GM19468 (cell line): ENCODE measurements at regions not wholly inside any gene's neighbourhood (a gene's known extent, or its start where the extent isn't known, plus 50 kb on each side); places are given as distances from the start of the nearest gene placed in this dataset.

Source experiments
- ATAC-seq: cut with Tn5 transposase; IDR thresholded peaks from one replicate; pipeline ENCODE4 v1.9.1; 2021; ENCODE audit warnings: mild to moderate bottlenecking, moderate library complexity, moderate number of reproducible peaks; ENCODE audit not compliant: unreplicated experiment; ENCODE audit errors: extremely low read depth

DNA sequence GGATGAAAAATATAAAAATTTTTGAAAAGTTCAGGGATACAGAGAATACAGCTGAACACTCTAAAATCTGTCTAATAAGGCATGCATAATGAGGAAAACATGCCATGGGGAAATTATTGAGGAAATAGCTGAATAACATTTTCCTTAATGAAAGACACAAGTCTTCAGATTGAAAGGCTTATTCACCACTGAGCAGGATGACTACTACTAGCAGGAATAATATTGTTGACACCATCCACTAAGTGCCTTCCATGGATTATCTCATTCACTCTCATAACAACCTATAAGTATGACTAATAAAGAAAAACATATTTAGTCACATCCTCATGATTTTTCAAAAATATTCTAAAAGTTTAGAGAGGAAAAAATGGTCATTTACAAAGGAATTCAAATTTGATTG, 96.7 kb upstream of the FER start:
- ATAC-seq = no peak

DNA sequence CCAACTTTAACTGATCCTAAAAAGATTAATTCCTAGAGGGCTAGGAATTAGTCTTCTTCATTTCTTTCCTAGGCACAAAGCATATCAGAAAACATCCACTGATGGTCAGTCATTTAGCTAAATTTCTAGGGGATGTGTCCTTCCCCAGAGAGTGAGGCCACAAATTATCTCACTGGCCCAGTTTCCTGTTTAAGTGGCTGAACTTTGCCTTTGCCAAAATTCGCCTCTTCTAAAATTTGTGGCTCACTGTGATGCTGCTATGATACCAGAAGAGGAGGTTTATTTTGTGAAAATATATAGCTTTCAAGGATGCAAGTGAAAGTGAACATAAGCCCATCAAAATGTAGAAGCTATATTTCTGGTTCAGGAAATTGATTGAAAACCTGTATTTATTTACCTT, 98.1 kb upstream of the FER start:
- no peak for ATAC-seq

DNA sequence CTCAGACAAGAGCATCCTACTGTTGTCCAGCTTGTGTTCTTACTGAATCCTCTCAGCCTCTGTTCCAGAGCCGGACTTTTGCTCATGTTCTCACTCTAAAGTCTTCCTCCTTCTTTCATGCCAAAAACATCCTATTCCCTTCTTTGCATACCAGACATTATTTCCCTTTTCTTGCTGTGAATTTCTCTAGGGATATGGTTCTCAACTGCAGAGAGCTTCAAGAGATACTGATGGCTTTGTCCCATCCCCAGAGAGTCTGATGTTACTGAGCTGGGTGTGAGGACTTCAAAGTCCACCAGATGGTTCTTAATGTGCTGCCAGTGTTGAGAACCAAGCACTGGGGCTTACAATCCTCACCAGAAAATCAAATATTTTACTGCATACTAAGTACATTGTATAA, 98.6 kb upstream of the FER start:
- no peak for ATAC-seq

DNA sequence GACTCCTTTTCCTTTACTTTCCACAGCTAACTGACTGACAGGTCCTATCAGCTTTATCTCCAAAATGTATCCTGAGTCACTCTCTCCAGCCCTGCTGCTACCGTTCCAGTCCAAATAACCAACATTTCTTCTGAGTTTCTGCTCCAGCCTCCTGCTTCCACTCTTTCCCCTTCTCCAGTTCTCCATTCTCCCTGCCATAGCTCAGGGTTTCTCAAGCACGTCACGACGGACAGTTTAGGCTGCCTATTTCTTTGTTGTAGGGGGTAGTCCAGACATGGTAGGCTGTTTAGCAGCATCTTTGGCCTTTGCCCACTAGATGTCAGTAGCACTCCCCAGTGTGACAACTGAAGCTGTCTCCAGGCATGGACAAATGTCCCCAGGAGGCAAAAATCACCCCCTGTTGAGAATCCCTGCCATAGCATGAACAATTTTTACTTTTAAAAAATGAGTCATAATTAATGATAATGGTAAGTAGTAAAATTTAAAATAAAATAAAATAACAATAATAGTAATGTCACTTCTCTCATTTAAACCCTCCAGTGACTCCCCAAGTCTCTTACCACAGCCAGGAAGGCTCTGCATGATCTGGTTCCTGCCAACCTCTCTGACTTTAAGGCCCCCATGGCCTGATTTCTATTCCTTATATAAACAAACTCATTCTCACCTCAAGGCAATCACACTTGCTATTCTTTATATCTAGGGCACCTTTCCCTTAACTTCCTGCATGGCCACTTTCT, 105.4 kb upstream of the FER start:
- ATAC-seq = peak; percentile 99

DNA sequence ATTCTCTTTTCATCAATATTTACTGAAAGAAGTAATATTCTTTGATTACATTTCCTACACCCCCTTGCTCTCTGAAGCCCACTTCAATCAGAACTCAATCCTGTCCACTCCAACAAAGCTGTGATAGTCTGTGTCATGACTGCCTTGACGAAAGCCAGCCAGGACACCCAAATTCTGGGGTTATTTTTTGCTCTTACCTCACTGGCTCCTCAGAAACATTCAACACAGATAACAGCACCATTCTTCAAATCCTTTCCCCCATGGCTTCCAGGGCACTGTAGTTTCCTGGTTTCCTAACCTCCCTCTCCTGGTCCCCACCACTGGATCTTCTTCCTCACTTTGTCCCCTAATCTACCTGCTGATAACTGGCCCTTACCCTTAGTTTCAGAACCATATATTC, 106.1 kb upstream of the FER start:
- ATAC-seq = no peak

DNA sequence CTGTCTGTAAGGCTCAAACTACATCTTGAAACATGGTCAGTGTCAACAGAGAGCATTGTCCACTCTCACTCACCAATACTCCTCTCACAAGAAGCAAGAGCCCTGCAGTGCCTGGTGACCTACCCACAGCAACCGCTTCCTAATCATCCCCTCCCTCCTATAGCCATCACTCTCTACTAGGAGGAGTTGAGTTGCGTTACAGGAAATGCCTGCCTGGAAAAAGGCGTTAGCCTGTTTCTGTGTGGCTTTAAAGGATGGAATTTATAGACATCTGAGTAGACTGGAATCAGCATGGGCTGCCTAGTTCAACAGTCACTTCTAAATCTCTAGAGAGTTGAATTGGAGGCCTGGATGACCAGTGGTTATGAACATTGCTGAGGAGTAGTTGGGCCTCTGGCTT, 108.3 kb upstream of the FER start:
- ATAC-seq = no peak

DNA sequence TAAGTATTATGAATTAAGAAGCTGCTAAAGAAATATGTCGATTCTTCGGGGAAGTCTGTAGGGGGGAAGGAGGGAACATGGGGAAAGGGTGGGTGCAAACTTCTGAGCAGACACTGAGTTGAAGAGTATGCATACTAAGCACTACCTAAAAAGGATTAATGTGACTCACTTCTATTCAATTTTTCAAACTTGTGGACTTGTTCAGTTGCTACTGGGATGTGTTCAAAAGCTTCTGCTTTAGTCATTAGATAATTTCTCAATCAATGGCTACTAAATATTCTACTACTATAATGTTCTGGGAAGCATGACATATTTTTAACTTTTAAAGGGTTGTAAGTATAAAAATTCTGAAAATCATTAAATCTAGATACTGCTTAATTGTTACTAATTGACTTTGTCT, 109.7 kb upstream of the FER start:
- ATAC-seq = no peak

DNA sequence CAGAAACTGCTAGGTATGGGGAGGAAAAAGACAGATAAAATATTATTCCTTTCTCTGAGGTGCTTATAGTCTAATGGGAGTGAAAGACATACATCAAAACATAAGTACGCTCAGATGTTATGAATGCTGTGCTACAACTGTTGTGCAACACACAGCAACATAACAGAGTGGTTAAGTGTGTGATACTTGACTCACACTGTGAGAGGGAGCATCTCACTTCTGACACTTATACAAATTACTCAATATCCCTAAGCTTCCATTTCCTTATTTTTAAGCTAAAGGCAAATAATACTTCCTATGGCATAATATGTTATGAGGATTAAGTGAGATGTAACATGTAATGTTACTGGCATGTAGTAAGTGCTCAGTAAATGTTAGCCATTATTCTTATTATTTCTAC, 110.6 kb upstream of the FER start:
- ATAC-seq = no peak

DNA sequence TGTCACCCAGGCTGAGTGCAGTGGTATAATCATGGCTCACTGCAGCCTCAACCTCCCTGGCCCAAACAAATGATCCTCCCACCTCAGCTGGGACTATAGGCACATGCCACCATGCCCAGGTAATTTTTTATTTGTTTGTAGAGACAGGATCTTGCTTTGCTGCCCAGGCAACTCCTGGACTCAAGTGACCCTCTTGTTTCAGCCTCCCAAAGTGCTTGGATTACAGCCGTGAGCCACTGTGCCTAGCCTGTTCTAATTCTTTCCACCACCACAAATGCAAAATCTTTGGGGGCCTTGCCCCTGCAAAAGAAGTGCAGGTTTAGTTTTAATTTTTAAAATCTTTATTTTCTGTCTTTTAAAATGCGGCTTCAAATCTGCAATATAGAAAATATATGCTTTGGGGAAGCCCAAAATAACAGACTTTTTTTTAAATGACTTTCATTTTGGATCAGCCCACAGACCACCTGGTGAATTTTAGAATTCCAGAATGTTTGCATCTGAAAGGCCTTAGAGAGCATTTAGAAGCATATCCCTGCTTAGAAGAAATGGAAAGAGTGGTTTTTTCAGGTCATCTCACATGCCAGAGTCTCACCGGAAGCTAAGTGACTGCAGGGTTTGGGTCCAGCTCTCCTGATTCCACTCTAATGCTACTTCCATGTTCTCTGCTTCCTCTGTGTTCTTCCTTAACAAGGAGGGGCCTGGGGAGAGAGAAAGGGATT, 111.4 kb upstream of the FER start:
- ATAC-seq = no peak

DNA sequence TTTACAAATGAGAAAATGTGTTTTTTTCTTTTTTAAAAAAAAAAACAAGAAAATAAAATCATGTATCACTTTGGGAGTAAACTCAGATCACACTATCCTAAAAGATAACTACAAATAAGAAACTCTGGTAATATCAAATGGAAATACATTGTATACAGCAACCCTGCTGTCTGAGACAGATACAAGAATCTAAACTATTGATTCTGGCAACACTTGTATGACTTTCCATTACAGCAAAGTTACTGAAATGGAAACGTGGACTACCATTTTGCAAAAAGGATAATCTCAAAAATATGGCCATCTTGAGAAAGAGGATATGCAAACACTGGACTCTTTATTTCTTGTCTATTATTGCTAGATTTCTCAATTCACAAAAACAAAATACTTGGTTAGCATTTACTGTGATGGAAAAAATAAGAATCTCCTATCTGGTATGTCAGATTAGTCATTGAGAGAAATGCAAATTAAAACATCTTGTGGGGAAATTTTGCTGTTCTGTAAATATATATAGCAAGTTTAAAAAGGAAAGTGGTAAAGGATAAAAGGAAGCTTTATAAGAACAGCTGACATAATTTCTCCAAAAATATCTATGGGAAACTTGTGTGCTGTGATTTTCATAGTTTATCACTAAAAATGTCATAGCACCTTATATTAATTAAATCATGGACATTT, 112.9 kb upstream of the FER start:
- ATAC-seq = no peak

DNA sequence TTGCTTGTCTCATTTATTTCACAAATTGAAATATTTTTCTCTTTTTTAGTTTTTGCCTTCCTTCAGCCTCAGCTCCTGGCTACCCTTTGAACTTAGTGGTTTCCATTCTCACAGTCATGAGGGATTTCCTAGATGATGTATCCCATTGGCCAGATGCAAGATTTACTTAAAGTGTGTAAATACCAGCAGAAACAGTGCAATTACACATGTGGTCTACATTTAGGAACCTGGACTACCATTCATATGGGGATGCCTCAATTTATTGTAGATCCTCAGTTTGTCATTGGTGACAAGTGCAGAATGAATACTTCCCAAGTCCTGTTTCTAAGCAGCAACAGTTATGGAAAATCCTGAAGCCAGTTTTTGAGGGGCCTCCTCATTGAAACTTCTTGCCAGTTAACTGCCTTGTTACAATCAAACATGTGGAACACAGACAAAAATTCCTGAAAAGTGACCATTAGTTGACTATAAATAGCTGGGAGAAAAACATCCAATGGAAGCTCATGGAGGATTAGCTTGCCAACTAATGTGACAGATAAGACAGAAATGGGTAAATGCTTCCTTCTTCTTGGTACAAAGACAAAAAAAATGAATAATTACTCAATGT, 113.6 kb upstream of the FER start:
- ATAC-seq = no peak

DNA sequence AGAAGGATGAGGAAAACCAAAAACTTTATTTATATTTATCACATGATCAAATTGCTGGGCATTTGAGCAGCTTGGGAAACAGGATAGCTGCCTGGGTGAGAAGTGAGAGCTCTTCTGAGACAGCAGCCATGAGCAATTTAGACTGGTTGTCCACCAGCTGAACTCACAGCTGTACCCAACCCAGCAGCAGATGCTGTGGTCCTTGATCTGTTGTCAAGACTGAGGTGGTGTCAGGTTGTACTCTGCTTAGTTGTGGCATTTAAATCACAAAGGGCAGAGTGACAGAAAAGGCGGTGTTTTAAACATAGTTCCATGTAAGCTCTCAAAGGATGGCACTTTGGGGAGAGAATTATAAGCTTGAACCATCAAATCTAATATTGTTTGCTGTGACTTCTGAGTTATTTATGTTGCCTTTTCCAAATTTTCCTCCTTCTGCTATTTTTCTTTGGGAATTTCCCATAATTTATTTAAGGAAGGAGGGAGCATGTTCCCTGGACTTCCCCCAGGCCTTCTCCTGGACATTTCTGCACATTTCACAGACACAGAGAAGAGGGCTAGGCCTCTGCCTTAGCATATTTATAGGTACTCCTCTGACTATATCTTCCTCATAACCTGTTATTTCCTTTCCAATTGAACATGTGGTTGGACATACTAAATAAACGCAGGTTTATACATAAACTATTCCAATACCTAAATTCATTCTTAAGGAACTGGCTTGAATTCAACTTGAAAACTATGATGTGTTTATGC, 117.7 kb upstream of the FER start:
- ATAC-seq = no peak

DNA sequence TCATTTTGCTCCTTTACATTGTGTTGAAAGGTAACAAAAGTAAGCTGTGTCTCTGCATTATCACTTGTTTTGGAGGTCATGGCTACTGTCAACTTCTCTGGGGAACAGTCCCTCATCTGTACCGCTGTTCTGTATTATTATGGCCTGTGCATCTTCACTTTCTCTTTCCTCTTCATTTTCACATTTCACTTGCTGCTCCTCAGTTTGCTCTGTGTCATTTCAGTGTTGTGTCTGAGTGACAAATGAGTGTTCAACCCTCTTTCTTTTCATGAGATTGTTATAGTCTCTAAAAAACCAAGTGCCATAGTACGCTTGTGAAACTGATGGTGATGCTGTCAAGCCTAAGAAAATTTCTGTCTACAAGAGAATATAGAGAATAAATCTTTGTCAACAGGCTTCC, 122.0 kb upstream of the FER start:
- ATAC-seq = no peak

DNA sequence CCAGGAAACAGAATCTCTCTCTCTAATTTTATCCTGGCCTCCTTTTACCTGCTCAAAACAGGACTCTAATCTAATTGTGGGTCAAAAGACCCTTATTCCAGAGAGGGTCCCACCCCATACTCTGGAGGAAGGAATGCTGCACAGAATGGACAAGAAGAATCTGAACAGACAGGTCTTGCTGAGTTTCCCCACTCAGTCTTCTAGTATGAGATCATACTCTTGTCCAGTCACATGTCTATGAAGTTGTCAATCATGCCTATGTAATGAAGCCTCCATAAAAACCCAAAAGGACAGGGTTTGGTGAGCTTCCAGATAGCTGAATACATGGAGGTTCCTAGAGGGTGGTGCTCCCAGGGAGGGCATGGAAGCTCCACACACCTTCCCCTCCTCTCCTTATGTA, 123.9 kb upstream of the FER start:
- no peak for ATAC-seq

DNA sequence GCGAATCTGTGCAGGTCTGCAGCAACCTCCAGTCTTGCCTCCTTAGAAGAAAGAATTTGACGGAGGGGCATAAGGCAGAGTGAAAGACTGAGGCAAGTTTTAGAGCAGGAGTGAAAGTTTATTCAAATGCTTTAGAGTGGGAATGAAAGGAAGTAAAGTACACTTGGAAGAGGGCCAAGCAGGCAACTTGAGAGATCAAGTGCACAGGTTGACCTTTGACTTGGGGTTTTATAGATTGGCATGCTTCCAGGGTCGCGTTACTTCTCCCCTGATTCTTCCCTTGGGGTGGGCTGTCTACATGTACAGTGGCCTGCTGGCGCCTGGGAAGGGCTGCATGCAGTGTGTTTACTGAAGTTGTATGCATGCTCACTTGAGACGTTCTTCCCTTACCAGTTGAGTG, 127.2 kb upstream of the FER start:
- ATAC-seq = no peak

DNA sequence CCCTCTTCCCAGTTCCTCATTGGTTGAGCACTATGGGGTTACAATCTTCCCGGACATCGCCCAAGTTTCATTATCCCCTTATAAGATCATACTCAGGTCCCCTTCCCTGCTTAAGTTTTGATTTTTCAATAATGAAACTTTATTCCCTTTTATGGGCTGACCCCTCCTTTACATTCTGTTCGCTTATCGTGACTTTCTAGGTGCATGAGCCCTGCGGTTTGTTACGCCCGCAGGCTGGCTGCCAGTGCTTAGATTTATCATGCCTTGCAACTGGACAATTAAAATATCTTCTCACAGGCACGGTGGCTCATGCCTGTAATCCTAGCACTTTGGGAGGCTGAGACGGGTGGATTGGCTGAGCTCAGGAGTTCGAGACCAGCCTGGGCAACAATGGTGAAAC, 127.9 kb upstream of the FER start:
- no peak for ATAC-seq

DNA sequence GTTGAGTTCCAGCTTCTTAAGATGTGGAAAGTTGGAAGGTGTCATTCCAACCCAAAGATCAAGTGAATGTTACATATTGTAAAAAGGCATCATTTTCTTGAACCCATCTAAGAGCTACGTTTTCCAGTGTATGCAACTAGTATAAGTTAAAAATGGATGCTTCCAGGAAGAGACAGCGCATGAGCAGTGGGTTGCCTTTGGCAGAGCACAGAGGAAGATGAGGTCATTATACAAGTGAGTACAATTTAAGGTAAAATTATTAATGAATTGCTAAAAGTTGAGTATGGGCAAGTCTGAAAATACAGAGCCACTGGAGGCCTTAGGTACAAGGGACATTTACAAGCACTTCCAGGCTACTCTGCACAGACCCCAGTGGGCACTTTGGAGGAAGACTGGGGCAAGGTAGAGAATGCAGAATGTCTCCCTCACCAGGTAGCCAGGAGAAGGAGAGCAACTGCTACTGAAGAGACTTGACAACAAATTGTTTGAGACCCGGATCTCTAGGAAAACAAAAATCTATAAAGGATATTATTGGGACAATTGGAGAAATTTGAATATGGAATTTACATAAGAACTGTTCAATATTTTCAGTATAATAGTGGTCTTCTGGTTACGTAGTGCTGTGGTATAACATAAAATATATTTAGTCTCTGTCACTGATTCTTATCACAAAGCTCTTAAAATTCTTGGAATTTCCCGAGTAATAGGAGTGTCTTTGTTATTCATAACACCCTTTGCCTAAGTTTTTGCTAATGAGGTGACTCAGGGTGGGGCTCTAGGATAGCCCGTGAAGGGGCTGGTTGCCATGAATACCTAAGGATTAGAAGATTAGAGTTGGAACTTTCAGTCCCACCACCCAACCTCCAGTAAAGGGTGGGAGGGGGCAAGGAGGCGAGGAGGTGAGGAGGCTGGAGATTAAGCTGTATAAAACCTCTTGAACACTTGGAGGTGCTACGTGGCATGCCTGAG, 129.9 kb upstream of the FER start:
- ATAC-seq = no peak

DNA sequence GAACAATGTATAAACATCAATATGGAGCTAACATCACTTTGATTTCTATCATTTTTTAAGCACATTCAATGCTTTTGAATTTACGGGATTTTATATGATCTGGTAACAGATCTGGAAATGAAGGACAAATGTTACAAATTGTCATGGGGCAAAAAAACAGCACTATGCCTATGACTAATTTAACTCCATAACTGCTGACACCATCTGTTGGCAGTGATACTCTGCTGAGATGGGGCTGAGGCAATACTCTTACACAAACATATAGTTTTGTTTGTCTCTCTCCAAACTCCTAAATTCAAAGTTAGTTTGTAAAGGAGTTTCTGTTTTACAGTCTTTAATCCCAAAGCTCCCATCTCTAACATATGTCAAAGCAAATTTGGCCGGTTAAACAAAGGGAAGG, 132.5 kb upstream of the FER start:
- no peak for ATAC-seq

DNA sequence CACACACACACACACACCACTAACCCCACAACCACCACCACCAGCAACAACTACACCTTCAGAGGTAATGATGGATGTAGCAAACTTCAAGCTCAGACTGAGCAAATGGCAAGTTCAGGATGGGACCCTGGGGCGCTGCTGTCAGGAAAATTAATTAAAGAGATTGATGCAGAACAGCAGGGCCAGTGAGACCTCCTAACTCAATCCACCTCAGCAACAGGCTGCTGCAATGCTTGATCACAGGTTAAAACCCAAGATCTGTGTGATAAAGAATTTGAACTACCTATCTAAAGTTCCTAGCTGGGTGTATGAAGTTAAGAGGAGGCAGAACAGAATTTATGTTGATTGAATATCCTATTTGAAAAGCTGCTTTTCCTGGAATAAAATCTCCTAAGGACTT, 140.3 kb upstream of the FER start:
- no peak for ATAC-seq
